ENCODE measurements at regions not wholly inside any gene's neighbourhood (a gene's known extent, or its start where the extent isn't known, plus 50 kb on each side); places are given as distances from the start of the nearest gene placed in this dataset.

DNA sequence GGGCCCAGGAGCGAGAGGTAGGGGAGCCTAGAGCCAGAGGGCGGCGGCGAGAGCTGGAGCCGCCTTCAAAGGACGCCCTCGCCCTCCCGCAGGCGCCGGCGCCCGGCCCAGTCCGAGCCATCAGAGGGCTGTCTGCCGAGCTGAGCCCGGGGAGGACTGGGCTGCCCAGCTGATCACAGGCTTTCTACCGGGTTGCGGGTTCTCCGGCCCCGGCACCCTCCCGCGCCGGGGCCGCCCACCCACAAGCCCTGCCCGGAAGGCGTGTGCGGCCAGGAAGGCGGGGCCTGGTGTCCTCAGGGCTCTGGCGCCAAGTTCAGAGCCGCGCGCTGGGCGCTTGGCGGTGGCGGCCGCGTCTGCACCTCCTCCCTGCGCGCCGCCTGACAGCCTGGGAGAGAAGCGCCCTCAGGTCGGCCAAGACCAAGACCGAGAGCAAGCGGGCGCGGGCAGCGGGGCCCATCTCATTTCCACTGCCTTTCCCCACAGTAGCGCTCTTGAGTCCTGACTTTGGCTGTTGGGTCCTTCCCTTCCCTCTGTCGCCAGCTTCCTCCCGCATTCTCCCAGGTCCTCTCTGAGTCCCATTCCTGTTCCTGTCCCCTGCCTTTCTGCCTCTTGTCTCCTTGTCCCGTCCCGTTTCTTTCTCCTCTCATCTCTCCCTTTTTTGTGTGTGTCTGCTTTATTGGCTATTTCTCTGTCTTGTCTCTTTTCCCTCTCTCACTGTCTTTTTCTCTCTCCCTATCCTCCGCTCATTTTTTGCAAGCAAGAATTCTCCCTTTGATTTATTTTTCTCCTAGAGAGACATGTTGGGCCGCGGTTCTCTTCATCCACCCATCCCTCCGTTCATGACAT lies 60.6 kb upstream of the MSMB start:
- peak; percentile 9 for TF ChIP-seq EZH2 (IDR thresholded peaks at IDR 0.05; ENCODE audit: low read depth, unreplicated experiment)
- TF ChIP-seq, protein P1, sequence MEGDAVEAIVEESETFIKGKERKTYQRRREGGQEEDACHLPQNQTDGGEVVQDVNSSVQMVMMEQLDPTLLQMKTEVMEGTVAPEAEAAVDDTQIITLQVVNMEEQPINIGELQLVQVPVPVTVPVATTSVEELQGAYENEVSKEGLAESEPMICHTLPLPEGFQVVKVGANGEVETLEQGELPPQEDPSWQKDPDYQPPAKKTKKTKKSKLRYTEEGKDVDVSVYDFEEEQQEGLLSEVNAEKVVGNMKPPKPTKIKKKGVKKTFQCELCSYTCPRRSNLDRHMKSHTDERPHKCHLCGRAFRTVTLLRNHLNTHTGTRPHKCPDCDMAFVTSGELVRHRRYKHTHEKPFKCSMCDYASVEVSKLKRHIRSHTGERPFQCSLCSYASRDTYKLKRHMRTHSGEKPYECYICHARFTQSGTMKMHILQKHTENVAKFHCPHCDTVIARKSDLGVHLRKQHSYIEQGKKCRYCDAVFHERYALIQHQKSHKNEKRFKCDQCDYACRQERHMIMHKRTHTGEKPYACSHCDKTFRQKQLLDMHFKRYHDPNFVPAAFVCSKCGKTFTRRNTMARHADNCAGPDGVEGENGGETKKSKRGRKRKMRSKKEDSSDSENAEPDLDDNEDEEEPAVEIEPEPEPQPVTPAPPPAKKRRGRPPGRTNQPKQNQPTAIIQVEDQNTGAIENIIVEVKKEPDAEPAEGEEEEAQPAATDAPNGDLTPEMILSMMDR (conservative IDR thresholded peaks at IDR 0.05; ENCODE audit: low read depth in 2 of 2), result no peak
- TF ChIP-seq POLR2AphosphoS5 (IDR thresholded peaks at IDR 0.05; ENCODE audit: low read depth), result no peak
- TF ChIP-seq STAT1 (IDR thresholded peaks at IDR 0.05; ENCODE audit: unreplicated experiment), result no peak
- TF ChIP-seq, protein P2, sequence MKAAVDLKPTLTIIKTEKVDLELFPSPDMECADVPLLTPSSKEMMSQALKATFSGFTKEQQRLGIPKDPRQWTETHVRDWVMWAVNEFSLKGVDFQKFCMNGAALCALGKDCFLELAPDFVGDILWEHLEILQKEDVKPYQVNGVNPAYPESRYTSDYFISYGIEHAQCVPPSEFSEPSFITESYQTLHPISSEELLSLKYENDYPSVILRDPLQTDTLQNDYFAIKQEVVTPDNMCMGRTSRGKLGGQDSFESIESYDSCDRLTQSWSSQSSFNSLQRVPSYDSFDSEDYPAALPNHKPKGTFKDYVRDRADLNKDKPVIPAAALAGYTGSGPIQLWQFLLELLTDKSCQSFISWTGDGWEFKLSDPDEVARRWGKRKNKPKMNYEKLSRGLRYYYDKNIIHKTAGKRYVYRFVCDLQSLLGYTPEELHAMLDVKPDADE (IDR thresholded peaks at IDR 0.05), result no peak
- no peak for TF ChIP-seq EZH2phosphoT487 (IDR thresholded peaks at IDR 0.05; ENCODE audit: unreplicated experiment)
- TF ChIP-seq, protein P3, sequence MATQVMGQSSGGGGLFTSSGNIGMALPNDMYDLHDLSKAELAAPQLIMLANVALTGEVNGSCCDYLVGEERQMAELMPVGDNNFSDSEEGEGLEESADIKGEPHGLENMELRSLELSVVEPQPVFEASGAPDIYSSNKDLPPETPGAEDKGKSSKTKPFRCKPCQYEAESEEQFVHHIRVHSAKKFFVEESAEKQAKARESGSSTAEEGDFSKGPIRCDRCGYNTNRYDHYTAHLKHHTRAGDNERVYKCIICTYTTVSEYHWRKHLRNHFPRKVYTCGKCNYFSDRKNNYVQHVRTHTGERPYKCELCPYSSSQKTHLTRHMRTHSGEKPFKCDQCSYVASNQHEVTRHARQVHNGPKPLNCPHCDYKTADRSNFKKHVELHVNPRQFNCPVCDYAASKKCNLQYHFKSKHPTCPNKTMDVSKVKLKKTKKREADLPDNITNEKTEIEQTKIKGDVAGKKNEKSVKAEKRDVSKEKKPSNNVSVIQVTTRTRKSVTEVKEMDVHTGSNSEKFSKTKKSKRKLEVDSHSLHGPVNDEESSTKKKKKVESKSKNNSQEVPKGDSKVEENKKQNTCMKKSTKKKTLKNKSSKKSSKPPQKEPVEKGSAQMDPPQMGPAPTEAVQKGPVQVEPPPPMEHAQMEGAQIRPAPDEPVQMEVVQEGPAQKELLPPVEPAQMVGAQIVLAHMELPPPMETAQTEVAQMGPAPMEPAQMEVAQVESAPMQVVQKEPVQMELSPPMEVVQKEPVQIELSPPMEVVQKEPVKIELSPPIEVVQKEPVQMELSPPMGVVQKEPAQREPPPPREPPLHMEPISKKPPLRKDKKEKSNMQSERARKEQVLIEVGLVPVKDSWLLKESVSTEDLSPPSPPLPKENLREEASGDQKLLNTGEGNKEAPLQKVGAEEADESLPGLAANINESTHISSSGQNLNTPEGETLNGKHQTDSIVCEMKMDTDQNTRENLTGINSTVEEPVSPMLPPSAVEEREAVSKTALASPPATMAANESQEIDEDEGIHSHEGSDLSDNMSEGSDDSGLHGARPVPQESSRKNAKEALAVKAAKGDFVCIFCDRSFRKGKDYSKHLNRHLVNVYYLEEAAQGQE (IDR thresholded peaks at IDR 0.05; ENCODE audit: unreplicated experiment), result no peak
- TF ChIP-seq, protein P4, sequence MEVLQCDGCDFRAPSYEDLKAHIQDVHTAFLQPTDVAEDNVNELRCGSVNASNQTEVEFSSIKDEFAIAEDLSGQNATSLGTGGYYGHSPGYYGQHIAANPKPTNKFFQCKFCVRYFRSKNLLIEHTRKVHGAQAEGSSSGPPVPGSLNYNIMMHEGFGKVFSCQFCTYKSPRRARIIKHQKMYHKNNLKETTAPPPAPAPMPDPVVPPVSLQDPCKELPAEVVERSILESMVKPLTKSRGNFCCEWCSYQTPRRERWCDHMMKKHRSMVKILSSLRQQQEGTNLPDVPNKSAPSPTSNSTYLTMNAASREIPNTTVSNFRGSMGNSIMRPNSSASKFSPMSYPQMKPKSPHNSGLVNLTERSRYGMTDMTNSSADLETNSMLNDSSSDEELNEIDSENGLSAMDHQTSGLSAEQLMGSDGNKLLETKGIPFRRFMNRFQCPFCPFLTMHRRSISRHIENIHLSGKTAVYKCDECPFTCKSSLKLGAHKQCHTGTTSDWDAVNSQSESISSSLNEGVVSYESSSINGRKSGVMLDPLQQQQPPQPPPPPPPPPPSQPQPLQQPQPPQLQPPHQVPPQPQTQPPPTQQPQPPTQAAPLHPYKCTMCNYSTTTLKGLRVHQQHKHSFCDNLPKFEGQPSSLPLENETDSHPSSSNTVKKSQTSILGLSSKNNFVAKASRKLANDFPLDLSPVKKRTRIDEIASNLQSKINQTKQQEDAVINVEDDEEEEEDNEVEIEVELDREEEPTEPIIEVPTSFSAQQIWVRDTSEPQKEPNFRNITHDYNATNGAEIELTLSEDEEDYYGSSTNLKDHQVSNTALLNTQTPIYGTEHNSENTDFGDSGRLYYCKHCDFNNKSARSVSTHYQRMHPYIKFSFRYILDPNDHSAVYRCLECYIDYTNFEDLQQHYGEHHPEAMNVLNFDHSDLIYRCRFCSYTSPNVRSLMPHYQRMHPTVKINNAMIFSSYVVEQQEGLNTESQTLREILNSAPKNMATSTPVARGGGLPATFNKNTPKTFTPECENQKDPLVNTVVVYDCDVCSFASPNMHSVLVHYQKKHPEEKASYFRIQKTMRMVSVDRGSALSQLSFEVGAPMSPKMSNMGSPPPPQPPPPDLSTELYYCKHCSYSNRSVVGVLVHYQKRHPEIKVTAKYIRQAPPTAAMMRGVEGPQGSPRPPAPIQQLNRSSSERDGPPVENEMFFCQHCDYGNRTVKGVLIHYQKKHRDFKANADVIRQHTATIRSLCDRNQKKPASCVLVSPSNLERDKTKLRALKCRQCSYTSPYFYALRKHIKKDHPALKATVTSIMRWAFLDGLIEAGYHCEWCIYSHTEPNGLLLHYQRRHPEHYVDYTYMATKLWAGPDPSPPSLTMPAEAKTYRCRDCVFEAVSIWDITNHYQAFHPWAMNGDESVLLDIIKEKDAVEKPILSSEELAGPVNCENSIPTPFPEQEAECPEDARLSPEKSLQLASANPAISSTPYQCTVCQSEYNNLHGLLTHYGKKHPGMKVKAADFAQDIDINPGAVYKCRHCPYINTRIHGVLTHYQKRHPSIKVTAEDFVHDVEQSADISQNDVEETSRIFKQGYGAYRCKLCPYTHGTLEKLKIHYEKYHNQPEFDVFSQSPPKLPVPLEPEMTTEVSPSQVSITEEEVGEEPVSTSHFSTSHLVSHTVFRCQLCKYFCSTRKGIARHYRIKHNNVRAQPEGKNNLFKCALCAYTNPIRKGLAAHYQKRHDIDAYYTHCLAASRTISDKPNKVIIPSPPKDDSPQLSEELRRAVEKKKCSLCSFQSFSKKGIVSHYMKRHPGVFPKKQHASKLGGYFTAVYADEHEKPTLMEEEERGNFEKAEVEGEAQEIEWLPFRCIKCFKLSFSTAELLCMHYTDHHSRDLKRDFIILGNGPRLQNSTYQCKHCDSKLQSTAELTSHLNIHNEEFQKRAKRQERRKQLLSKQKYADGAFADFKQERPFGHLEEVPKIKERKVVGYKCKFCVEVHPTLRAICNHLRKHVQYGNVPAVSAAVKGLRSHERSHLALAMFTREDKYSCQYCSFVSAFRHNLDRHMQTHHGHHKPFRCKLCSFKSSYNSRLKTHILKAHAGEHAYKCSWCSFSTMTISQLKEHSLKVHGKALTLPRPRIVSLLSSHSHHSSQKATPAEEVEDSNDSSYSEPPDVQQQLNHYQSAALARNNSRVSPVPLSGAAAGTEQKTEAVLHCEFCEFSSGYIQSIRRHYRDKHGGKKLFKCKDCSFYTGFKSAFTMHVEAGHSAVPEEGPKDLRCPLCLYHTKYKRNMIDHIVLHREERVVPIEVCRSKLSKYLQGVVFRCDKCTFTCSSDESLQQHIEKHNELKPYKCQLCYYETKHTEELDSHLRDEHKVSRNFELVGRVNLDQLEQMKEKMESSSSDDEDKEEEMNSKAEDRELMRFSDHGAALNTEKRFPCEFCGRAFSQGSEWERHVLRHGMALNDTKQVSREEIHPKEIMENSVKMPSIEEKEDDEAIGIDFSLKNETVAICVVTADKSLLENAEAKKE (CRISPR knock-in tag; IDR thresholded peaks at IDR 0.05), result no peak

All from GM23338 (cell line).